Breast epithelium (tissue), 4 donors: ENCODE measurements at regions not wholly inside any gene's neighbourhood (a gene's known extent, or its start where the extent isn't known, plus 50 kb on each side); places are given as distances from the start of the nearest gene placed in this dataset.

Experiments used
- DNase-seq, 2 donors: peaks; one replicate each; pipeline ENCODE4 v3.0.0-alpha.2; 2019; ENCODE audit warnings: low spot score in 2 of 2
- H3K27ac ChIP-seq, 2 donors: fragments of 200-600 bp; sonication (generic) in 1 of 2; one replicate each; pipeline ENCODE4 v1.5.1; 2016 to 2019; ENCODE audit warnings: mild to moderate bottlenecking in 1 of 2
- H3K27me3 ChIP-seq, 2 donors: fragments of 200-600 bp; sonication (generic) in 1 of 2; one replicate each; pipeline versions ENCODE4 v1.5.1 to v1.6.0; 2017 to 2019; ENCODE audit warnings: control low read depth in 1 of 2, mild to moderate bottlenecking in 1 of 2
- H3K36me3 ChIP-seq: fragments of 200-600 bp; one replicate; pipeline ENCODE4 v1.5.1; 2019
- H3K4me1 ChIP-seq, 2 donors: fragments of 200-600 bp; sonication (generic); one replicate each; pipeline ENCODE4 v1.5.1; 2016 to 2019; ENCODE audit warnings: control low read depth in 1 of 2
- H3K4me3 ChIP-seq, 3 donors: fragments of 200-600 bp; sonication (generic); 1 replicate in 2 of 3; 2 replicates in 1 of 3; pipeline ENCODE4 v1.5.1; 2016 to 2019; ENCODE audit warnings: mild to moderate bottlenecking in 3 of 3, moderate library complexity in 2 of 3
- H3K9me3 ChIP-seq, 2 donors: fragments of 200-600 bp; sonication (generic) in 1 of 2; one replicate each; pipeline ENCODE4 v1.5.1; 2016 to 2019; ENCODE audit warnings: control low read depth in 1 of 2
- CTCF ChIP-seq, 3 donors: fragments of 450-650 bp; IDR thresholded peaks; one replicate each; pipeline ENCODE4 v1.5.1; 2016 to 2017; ENCODE audit warnings: antibody characterized with exemption in 3 of 3, mild to moderate bottlenecking in 3 of 3, moderate library complexity in 3 of 3
- POLR2A ChIP-seq: fragments of 450-650 bp; IDR thresholded peaks from one replicate; pipeline ENCODE4 v1.6.1; 2016; ENCODE audit warnings: antibody characterized with exemption, mild to moderate bottlenecking, moderate library complexity
- POLR2AphosphoS5 ChIP-seq, 3 donors: sonication (generic); formaldehyde crosslinking; IDR thresholded peaks; one replicate each; pipeline ENCODE4 v1.6.1; 2017; ENCODE audit warnings: antibody characterized with exemption in 3 of 3
- intact Hi-C: fragments of 100-400 bp; cut with DNase I; formaldehyde crosslinking; loops from one replicate; pipeline ENCODE4 v1.15.1; 2023; ENCODE audit warnings: low total_unique reads

DNA sequence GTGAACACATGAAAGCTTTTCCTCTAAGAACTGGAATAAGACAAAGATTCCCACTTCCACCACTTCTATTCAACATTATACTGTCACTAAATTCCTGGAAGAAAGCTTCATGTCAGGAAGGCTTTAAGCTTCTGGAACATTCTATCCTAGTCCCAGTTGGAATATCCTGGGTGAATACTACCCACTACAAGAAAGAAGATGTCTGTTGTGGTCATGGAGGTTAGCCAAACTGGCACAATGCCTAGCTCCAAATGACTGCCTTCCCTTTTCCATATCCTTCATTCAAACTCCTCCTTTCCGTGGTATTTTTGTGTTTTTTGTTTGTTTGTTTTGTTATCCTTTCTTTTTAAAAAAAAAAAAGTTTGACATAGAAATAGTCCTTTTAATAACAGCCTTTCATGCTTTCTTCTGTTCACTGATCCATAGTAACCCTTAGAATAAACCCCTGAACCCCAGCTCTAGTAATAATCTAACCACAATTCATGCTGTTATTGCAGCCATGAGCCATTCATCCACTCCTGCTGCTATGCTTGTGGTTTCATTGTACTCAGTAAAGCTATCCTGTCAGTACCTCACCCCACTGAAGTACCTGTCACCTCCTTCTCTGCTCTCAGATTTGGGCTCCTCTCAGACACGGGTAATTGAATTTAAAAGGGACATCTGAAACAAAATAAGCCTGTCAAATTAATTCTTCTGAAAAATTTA is 447.5 kb downstream of the IGSF11 start:
- intact Hi-C loops = no loop called here
- no peaks in the 10 kb centered on the region for H3K27me3 ChIP-seq
- H3K9me3 ChIP-seq = no peaks in the 10 kb centered on the region
- H3K36me3 ChIP-seq = no peaks in the 10 kb centered on the region
- no peak for TF ChIP-seq POLR2AphosphoS5 (IDR thresholded peaks at IDR 0.05)
- H3K4me1 ChIP-seq = no peaks in the 10 kb centered on the region
- no peak for DNase-seq
- no peak overlapping the region for H3K4me3 ChIP-seq
- H3K27ac ChIP-seq = no peak overlapping the region

- H3K36me3 ChIP-seq = no peaks in the 10 kb centered on the region
- DNase-seq = no peak
- peaks cover 0 to 6% of the 10 kb centered on the region in 2 donors for H3K9me3 ChIP-seq
- H3K27ac ChIP-seq = no peak overlapping the region
- TF ChIP-seq POLR2A (no peak), CTCF (IDR thresholded peaks at IDR 0.05) (no peak), POLR2AphosphoS5 (IDR thresholded peaks at IDR 0.05) (no peak)
- H3K4me3 ChIP-seq = no peak overlapping the region
- intact Hi-C loops = no loop called here
- no peaks in the 10 kb centered on the region for H3K4me1 ChIP-seq
- no peaks in the 10 kb centered on the region for H3K27me3 ChIP-seq
Observed at GRCh38 chr3:118587847-118588246, 446.8 kb downstream of the IGSF11 start.

GRCh38 chr3:118593277-118593670 is 441.4 kb downstream of the IGSF11 start:
- no peak for TF ChIP-seq CTCF (IDR thresholded peaks at IDR 0.05)
- no peak for TF ChIP-seq POLR2A
- TF ChIP-seq POLR2AphosphoS5 (IDR thresholded peaks at IDR 0.05) = no peak
- H3K27ac ChIP-seq = no peak overlapping the region
- no peaks in the 10 kb centered on the region for H3K27me3 ChIP-seq
- no peak for DNase-seq
- peaks cover 7 to 40% of the 10 kb centered on the region in 2 donors for H3K9me3 ChIP-seq
- intact Hi-C loops = no loop called here
- H3K4me1 ChIP-seq = no peaks in the 10 kb centered on the region
- H3K36me3 ChIP-seq = no peaks in the 10 kb centered on the region
- no peak overlapping the region for H3K4me3 ChIP-seq

DNA sequence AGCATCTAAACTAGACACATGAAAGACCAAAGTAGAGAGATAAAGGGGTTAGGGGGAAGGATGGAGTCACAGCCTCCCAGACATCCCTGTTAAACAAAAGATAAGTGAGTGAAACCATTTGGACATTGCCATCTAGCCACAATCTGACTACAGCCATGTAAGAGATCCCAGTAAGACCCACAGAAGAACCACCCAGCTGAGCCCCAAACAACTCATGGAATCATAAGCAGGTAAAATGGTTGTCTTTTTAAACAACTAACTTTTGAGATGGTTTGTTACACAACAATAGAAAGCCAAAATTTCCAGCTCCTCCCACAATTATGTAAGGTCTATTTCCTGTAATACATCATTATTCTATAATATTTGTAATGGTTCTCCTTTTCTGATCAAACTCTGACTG is 437.5 kb downstream of the IGSF11 start:
- Histone ChIP-seq H3K9me3 (peaks cover 7 to 40% of the 10 kb centered on the region in 2 donors), H3K27me3 (no peaks in the 10 kb centered on the region), H3K4me3 (no peak overlapping the region), H3K36me3 (no peaks in the 10 kb centered on the region), H3K27ac (no peak overlapping the region), H3K4me1 (no peaks in the 10 kb centered on the region)
- intact Hi-C loops = no loop called here
- DNase-seq = no peak
- TF ChIP-seq POLR2AphosphoS5 (IDR thresholded peaks at IDR 0.05) (no peak), CTCF (IDR thresholded peaks at IDR 0.05) (no peak), POLR2A (no peak)

GRCh38 chr3:118607915-118608820 is 426.5 kb downstream of the IGSF11 start:
- no peak overlapping the region for H3K4me3 ChIP-seq
- H3K4me1 ChIP-seq = no peaks in the 10 kb centered on the region
- H3K36me3 ChIP-seq = no peaks in the 10 kb centered on the region
- intact Hi-C loops = no loop called here
- no peak for TF ChIP-seq POLR2AphosphoS5 (IDR thresholded peaks at IDR 0.05)
- no peak for TF ChIP-seq POLR2A
- TF ChIP-seq CTCF (IDR thresholded peaks at IDR 0.05) = no peak
- no peak overlapping the region for H3K27ac ChIP-seq
- no peak for DNase-seq
- no peaks in the 10 kb centered on the region for H3K27me3 ChIP-seq
- H3K9me3 ChIP-seq = peaks cover 5 to 26% of the 10 kb centered on the region in 2 donors
